Astrocyte (in vitro differentiated cells and primary cell): ENCODE measurements at regions not wholly inside any gene's neighbourhood (a gene's known extent, or its start where the extent isn't known, plus 50 kb on each side); places are given as distances from the start of the nearest gene placed in this dataset.

Source experiments
- CTCF ChIP-seq: IDR thresholded peaks from 2 replicates; pipeline ENCODE4 v1.5.1; 2011; ENCODE audit warnings: low read depth, mild to moderate bottlenecking, inconsistent platforms, low read length, moderate library complexity; ENCODE audit not compliant: insufficient read depth
- EZH2 ChIP-seq: IDR thresholded peaks from 2 replicates; pipeline ENCODE4 v1.6.1; 2012; ENCODE audit warnings: mild to moderate bottlenecking, low read length, inconsistent platforms; ENCODE audit not compliant: insufficient read depth

DNA sequence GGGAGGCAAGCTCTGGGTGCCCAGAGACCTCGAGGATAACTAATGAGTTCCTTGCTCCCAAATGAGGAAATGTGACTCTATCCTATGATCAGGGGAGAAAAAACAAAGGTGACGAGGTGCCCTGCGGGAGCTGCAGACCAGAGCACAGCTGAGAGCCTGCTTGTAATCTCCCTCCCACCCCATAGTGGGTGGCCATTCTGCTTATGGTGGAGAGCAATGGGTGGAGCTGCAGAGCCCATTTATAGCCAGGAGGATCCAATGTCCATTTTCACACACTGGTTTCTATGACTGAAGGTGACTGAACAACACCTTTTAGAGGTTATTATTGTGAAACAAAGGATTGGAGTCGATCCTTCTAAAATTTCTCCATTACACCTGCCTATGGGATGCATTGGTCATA, 153.3 kb downstream of the COL6A3 start:
- TF ChIP-seq EZH2 = no peak
- TF ChIP-seq CTCF = no peak
